ENCODE measurements at regions not wholly inside any gene's neighbourhood (a gene's known extent, or its start where the extent isn't known, plus 50 kb on each side); places are given as distances from the start of the nearest gene placed in this dataset.

GRCh38 chr9:135010921-135011320, 76.5 kb upstream of the OLFM1 start:
- Mint-ChIP-seq H3K9me3 (no peaks in the 10 kb centered on the region; a peak in 1 of 5 replicates), H3K27ac (no peak overlapping the region)
- H3K27me3 ChIP-seq (ENCODE audit: insufficient read depth, low read length): no peaks in the 10 kb centered on the region

More at GRCh38 chr9:135010921-135011320, 76.5 kb upstream of the OLFM1 start:
- Mint-ChIP-seq H3K4me1 (peaks cover 12 to 15% of the 10 kb centered on the region in 2 experiments), H3K27me3 (ENCODE audit: low read depth) (peaks cover 3% of the 10 kb centered on the region; the same call in 1 of the 2 replicates), H3K4me3 (no peak overlapping the region), H3K36me3 (ENCODE audit: insufficient read depth in 1 of 3, low read depth in 3 of 3) (no peaks in the 10 kb centered on the region)
- no peak overlapping the region for H3T11ph ChIP-seq (ENCODE audit: low read length)
- no peak overlapping the region for H3K4me2 ChIP-seq (ENCODE audit: insufficient read depth, insufficient read length, low read length)
- no peak overlapping the region for H2BK5ac ChIP-seq (ENCODE audit: insufficient read length, low read length)
- H3K23ac ChIP-seq (ENCODE audit: insufficient read length, low read depth, low read length): no peak overlapping the region
- 0 out of 2 replicates have a peak, but pooled peaks cover 3% of the 10 kb centered on the region for H3K4me1 ChIP-seq (ENCODE audit: insufficient read depth, low read length)
- H3K9ac ChIP-seq (ENCODE audit: extremely low read depth, insufficient read length, low read length): no peak overlapping the region
- H3K56ac ChIP-seq (ENCODE audit: insufficient read length, low read depth, low read length): no peak overlapping the region
- no peak overlapping the region for H4K8ac ChIP-seq (replicated peaks; ENCODE audit: insufficient read length, low read depth, low read length)
- H3K79me1 ChIP-seq (ENCODE audit: insufficient read depth, low read depth, low read length, poor library complexity, severe bottlenecking): no peaks in the 10 kb centered on the region
- no peak overlapping the region for H3K27ac ChIP-seq (ENCODE audit: insufficient read length, low read depth, low read length)
- no peak overlapping the region for H2AFZ ChIP-seq (ENCODE audit: low read length)
- no CpG with 5 or more reads among the region's 8 CpGs for WGBS (ENCODE audit: extremely low coverage, insufficient read length, low lambda C conversion rate)
- H2AK5ac ChIP-seq (ENCODE audit: insufficient read length, low read length): no peak overlapping the region
- no peak overlapping the region for H4K91ac ChIP-seq (ENCODE audit: insufficient read length, low read depth, low read length)
- no peak overlapping the region for H2BK12ac ChIP-seq (ENCODE audit: insufficient read length, low read depth, low read length)
- DNase-seq: no peak
- no peak overlapping the region for H2BK15ac ChIP-seq (ENCODE audit: low read depth, low read length)
- TF ChIP-seq, protein P1, sequence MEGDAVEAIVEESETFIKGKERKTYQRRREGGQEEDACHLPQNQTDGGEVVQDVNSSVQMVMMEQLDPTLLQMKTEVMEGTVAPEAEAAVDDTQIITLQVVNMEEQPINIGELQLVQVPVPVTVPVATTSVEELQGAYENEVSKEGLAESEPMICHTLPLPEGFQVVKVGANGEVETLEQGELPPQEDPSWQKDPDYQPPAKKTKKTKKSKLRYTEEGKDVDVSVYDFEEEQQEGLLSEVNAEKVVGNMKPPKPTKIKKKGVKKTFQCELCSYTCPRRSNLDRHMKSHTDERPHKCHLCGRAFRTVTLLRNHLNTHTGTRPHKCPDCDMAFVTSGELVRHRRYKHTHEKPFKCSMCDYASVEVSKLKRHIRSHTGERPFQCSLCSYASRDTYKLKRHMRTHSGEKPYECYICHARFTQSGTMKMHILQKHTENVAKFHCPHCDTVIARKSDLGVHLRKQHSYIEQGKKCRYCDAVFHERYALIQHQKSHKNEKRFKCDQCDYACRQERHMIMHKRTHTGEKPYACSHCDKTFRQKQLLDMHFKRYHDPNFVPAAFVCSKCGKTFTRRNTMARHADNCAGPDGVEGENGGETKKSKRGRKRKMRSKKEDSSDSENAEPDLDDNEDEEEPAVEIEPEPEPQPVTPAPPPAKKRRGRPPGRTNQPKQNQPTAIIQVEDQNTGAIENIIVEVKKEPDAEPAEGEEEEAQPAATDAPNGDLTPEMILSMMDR (conservative IDR thresholded peaks at IDR 0.05): no peak
- no peak overlapping the region for H3K18ac ChIP-seq (ENCODE audit: insufficient read length, low read depth, low read length)
- no peak overlapping the region for H2BK120ac ChIP-seq (ENCODE audit: low read depth, low read length, poor library complexity, severe bottlenecking)
- H3K4ac ChIP-seq (ENCODE audit: low read depth, low read length): no peak overlapping the region
- H2BK20ac ChIP-seq (ENCODE audit: low read depth, low read length, poor library complexity, severe bottlenecking): no peak overlapping the region
- no peaks in the 10 kb centered on the region for H3K9me3 ChIP-seq (ENCODE audit: control insufficient read depth, low read depth, low read length)
- H4K20me1 ChIP-seq (ENCODE audit: control insufficient read depth, insufficient read depth, insufficient read length): no peaks in the 10 kb centered on the region
- no peak overlapping the region for H4K5ac ChIP-seq (ENCODE audit: insufficient read length, low read depth, low read length)
- H3K23me2 ChIP-seq (ENCODE audit: insufficient read length, low read depth, low read length, poor library complexity, severe bottlenecking): no peaks in the 10 kb centered on the region
- no peaks in the 10 kb centered on the region for H3K79me2 ChIP-seq (ENCODE audit: insufficient read depth, low read length)
- H3K14ac ChIP-seq (ENCODE audit: insufficient read depth, low read length): no peak overlapping the region; the same call in 1 of the 2 replicates

Measured in H9 (cell line).